Effector memory CD8-positive, alpha-beta T cell (primary cell): ENCODE measurements at regions not wholly inside any gene's neighbourhood (a gene's known extent, or its start where the extent isn't known, plus 50 kb on each side); places are given as distances from the start of the nearest gene placed in this dataset.
"Not testable (repeated sequence)": the region's sequence is repeated elsewhere in the genome, so short reads cannot be mapped to it uniquely, and the experiment has no call there.

Experiments used
- ATAC-seq: fragments of 150-1000 bp; cut with Tn5 transposase; replicated peaks from 2 replicates; pipeline ENCODE4 v1.10.0; 2021; ENCODE audit warnings: mild to moderate bottlenecking, moderate library complexity
- DNase-seq, 3 experiments: peaks; one replicate each; pipeline ENCODE4 v3.0.0; 2021
- H3K27ac Mint-ChIP-seq, 2 donors: one replicate each; pipeline ENCODE4 v1.8.0; 2022; ENCODE audit warnings: mild to moderate bottlenecking in 2 of 2, mixed read lengths in 2 of 2, moderate library complexity in 2 of 2
- H3K27me3 Mint-ChIP-seq, 2 donors: one replicate each; pipeline ENCODE4 v1.8.0; 2022; ENCODE audit warnings: mixed read lengths in 2 of 2
- H3K36me3 Mint-ChIP-seq: one replicate; pipeline ENCODE4 v1.8.0; 2022; ENCODE audit warnings: mild to moderate bottlenecking, moderate library complexity, mixed read lengths; ENCODE audit not compliant: insufficient read depth
- H3K4me1 Mint-ChIP-seq, 2 donors: one replicate each; pipeline ENCODE4 v1.8.0; 2022; ENCODE audit warnings: low read depth in 2 of 2, mixed read lengths in 2 of 2
- H3K4me3 Mint-ChIP-seq, 2 donors: one replicate each; pipeline ENCODE4 v1.8.0; 2022; ENCODE audit warnings: mild to moderate bottlenecking in 2 of 2, mixed read lengths in 2 of 2, moderate library complexity in 2 of 2
- H3K9me3 Mint-ChIP-seq, 2 donors: one replicate each; pipeline ENCODE4 v1.8.0; 2022; ENCODE audit warnings: mixed read lengths in 2 of 2

GRCh38 chr3:64445944-64446300 lies 220.7 kb upstream of the PRICKLE2 start:
- peaks cover 30 to 60% of the 10 kb centered on the region in 2 donors for H3K27me3 Mint-ChIP-seq
- no peak for DNase-seq
- H3K9me3 Mint-ChIP-seq: no peaks in the 10 kb centered on the region
- H3K4me3 Mint-ChIP-seq: no peak overlapping the region
- no peak for ATAC-seq
- H3K36me3 Mint-ChIP-seq: no peaks in the 10 kb centered on the region
- H3K27ac Mint-ChIP-seq: no peak overlapping the region
- H3K4me1 Mint-ChIP-seq: peaks cover 0 to 4% of the 10 kb centered on the region in 2 donors

GRCh38 chr3:64445109-64445943 lies 220.1 kb upstream of the PRICKLE2 start:
- DNase-seq: no peak
- Mint-ChIP-seq H3K4me1 (peaks cover 0 to 4% of the 10 kb centered on the region in 2 donors), H3K27ac (no peak overlapping the region), H3K4me3 (no peak overlapping the region), H3K36me3 (no peaks in the 10 kb centered on the region), H3K9me3 (no peaks in the 10 kb centered on the region), H3K27me3 (peaks cover 30 to 54% of the 10 kb centered on the region in 2 donors)
- no peak for ATAC-seq

GRCh38 chr3:64444490-64445108 lies 219.3 kb upstream of the PRICKLE2 start:
- DNase-seq: no peak
- H3K9me3 Mint-ChIP-seq: no peaks in the 10 kb centered on the region
- peaks cover 0 to 4% of the 10 kb centered on the region in 2 donors for H3K4me1 Mint-ChIP-seq
- no peak overlapping the region for H3K27ac Mint-ChIP-seq
- no peak for ATAC-seq
- peaks cover 30 to 54% of the 10 kb centered on the region in 2 donors for H3K27me3 Mint-ChIP-seq
- H3K36me3 Mint-ChIP-seq: no peaks in the 10 kb centered on the region
- H3K4me3 Mint-ChIP-seq: no peak overlapping the region

- Mint-ChIP-seq H3K4me1 (peaks cover 0 to 4% of the 10 kb centered on the region in 2 donors), H3K9me3 (no peaks in the 10 kb centered on the region), H3K27me3 (peaks cover 30 to 54% of the 10 kb centered on the region in 2 donors), H3K27ac (no peak overlapping the region), H3K4me3 (no peak overlapping the region), H3K36me3 (no peaks in the 10 kb centered on the region)
- ATAC-seq: no peak
- no peak for DNase-seq
These were observed 218.5 kb upstream of the PRICKLE2 start for GRCh38 chr3:64443546-64444381.

GRCh38 chr3:64441861-64442260 lies 216.6 kb upstream of the PRICKLE2 start:
- ATAC-seq: no peak
- Mint-ChIP-seq H3K9me3 (peaks cover 0 to 2% of the 10 kb centered on the region in 2 donors), H3K4me1 (peaks cover 0 to 4% of the 10 kb centered on the region in 2 donors), H3K27ac (no peak overlapping the region), H3K36me3 (no peaks in the 10 kb centered on the region), H3K4me3 (no peak overlapping the region), H3K27me3 (peaks cover 29 to 56% of the 10 kb centered on the region in 2 donors)
- DNase-seq: no peak

GRCh38 chr3:64440498-64440897 lies 215.2 kb upstream of the PRICKLE2 start:
- DNase-seq (no peak), ATAC-seq (no peak)
- Mint-ChIP-seq H3K36me3 (no peaks in the 10 kb centered on the region), H3K27ac (no peak overlapping the region), H3K4me3 (no peak overlapping the region), H3K4me1 (peaks cover 0 to under 1% of the 10 kb centered on the region in 2 donors), H3K9me3 (peaks cover 0 to 4% of the 10 kb centered on the region in 2 donors), H3K27me3 (peaks cover 15 to 46% of the 10 kb centered on the region in 2 donors)

GRCh38 chr3:64438812-64439211 lies 213.5 kb upstream of the PRICKLE2 start:
- peaks cover 7 to 31% of the 10 kb centered on the region in 2 donors for H3K27me3 Mint-ChIP-seq
- H3K27ac Mint-ChIP-seq: no peak overlapping the region
- no peaks in the 10 kb centered on the region for H3K4me1 Mint-ChIP-seq
- ATAC-seq (no peak), DNase-seq (no peak)
- H3K9me3 Mint-ChIP-seq: peaks cover 10 to 11% of the 10 kb centered on the region in 2 donors
- H3K4me3 Mint-ChIP-seq: no peak overlapping the region
- no peaks in the 10 kb centered on the region for H3K36me3 Mint-ChIP-seq

GRCh38 chr3:64438066-64438465 lies 212.8 kb upstream of the PRICKLE2 start:
- peaks cover 11% of the 10 kb centered on the region in 2 donors for H3K9me3 Mint-ChIP-seq
- no peak for DNase-seq
- no peaks in the 10 kb centered on the region for H3K4me1 Mint-ChIP-seq
- no peaks in the 10 kb centered on the region for H3K36me3 Mint-ChIP-seq
- no peak overlapping the region for H3K27ac Mint-ChIP-seq
- H3K27me3 Mint-ChIP-seq: peaks cover 4 to 24% of the 10 kb centered on the region in 2 donors
- no peak for ATAC-seq
- H3K4me3 Mint-ChIP-seq: no peak overlapping the region

- DNase-seq (no peak), ATAC-seq (no peak)
- no peaks in the 10 kb centered on the region for H3K36me3 Mint-ChIP-seq
- H3K4me1 Mint-ChIP-seq: no peaks in the 10 kb centered on the region
- H3K4me3 Mint-ChIP-seq: no peak overlapping the region
- H3K27me3 Mint-ChIP-seq: peaks cover 0 to 14% of the 10 kb centered on the region in 2 donors
- no peak overlapping the region for H3K27ac Mint-ChIP-seq
- H3K9me3 Mint-ChIP-seq: peaks cover 11% of the 10 kb centered on the region in 2 donors
These were observed 211.9 kb upstream of the PRICKLE2 start for GRCh38 chr3:64437131-64437530.

GRCh38 chr3:64435023-64435422 lies 209.8 kb upstream of the PRICKLE2 start:
- DNase-seq, H3K36me3 Mint-ChIP-seq, ATAC-seq, H3K4me3 Mint-ChIP-seq, H3K27ac Mint-ChIP-seq, H3K27me3 Mint-ChIP-seq, H3K4me1 Mint-ChIP-seq: not testable (repeated sequence)
- peaks cover 11 to 13% of the 10 kb centered on the region in 2 donors for H3K9me3 Mint-ChIP-seq

GRCh38 chr3:64432870-64433269 lies 207.6 kb upstream of the PRICKLE2 start:
- H3K27me3 Mint-ChIP-seq: peaks cover 0 to 8% of the 10 kb centered on the region in 2 donors
- H3K4me1 Mint-ChIP-seq: no peaks in the 10 kb centered on the region
- ATAC-seq: no peak
- H3K36me3 Mint-ChIP-seq: no peaks in the 10 kb centered on the region
- DNase-seq: no peak
- peaks cover 11 to 13% of the 10 kb centered on the region in 2 donors for H3K9me3 Mint-ChIP-seq
- H3K4me3 Mint-ChIP-seq: no peak overlapping the region
- H3K27ac Mint-ChIP-seq: no peak overlapping the region

- H3K36me3 Mint-ChIP-seq: no peaks in the 10 kb centered on the region
- peaks cover 0 to 1% of the 10 kb centered on the region in 2 donors for H3K27me3 Mint-ChIP-seq
- ATAC-seq: no peak
- H3K4me1 Mint-ChIP-seq: no peaks in the 10 kb centered on the region
- peaks cover 11% of the 10 kb centered on the region in 2 donors for H3K9me3 Mint-ChIP-seq
- no peak overlapping the region for H3K4me3 Mint-ChIP-seq
- H3K27ac Mint-ChIP-seq: no peak overlapping the region
- DNase-seq: no peak
These were observed 206.3 kb upstream of the PRICKLE2 start for GRCh38 chr3:64431526-64432091.

- H3K9me3 Mint-ChIP-seq: peaks cover 0 to 4% of the 10 kb centered on the region in 2 donors
- H3K4me3 Mint-ChIP-seq: no peak overlapping the region
- H3K36me3 Mint-ChIP-seq: no peaks in the 10 kb centered on the region
These were observed 202.4 kb upstream of the PRICKLE2 start for GRCh38 chr3:64427671-64428070.

More at GRCh38 chr3:64427671-64428070, 202.4 kb upstream of the PRICKLE2 start:
- no peaks in the 10 kb centered on the region for H3K4me1 Mint-ChIP-seq
- H3K27me3 Mint-ChIP-seq: peaks cover 0 to 6% of the 10 kb centered on the region in 2 donors
- DNase-seq (no peak), ATAC-seq (no peak)
- H3K27ac Mint-ChIP-seq: no peak overlapping the region
